GM18868 (cell line): ENCODE measurements at regions not wholly inside any gene's neighbourhood (a gene's known extent, or its start where the extent isn't known, plus 50 kb on each side); places are given as distances from the start of the nearest gene placed in this dataset.
"Not testable (repeated sequence)": the region's sequence is repeated elsewhere in the genome, so short reads cannot be mapped to it uniquely, and the experiment has no call there.

Experiments
- ATAC-seq: cut with Tn5 transposase; IDR thresholded peaks from one replicate; pipeline ENCODE4 v1.9.1; 2021; ENCODE audit warnings: mild to moderate bottlenecking, moderate library complexity; ENCODE audit not compliant: unreplicated experiment

- no peak for ATAC-seq
Measured at GRCh38 chr16:59163371-59164055, 429.4 kb upstream of the GOT2 start.

- ATAC-seq, result no peak
Measured at GRCh38 chr16:59161679-59162078, 427.6 kb upstream of the GOT2 start.

- no peak for ATAC-seq
Measured at GRCh38 chr16:59154295-59154694, 420.2 kb upstream of the GOT2 start.

GRCh38 chr16:59148769-59149155, 414.6 kb upstream of the GOT2 start:
- ATAC-seq, result no peak

- no peak for ATAC-seq
Measured at GRCh38 chr16:59148056-59148768, 414.1 kb upstream of the GOT2 start.

GRCh38 chr16:59146140-59146539, 412.0 kb upstream of the GOT2 start:
- ATAC-seq, result peak; percentile 96

GRCh38 chr16:59144841-59145240, 410.7 kb upstream of the GOT2 start:
- ATAC-seq, result no peak

GRCh38 chr16:59144326-59144725, 410.2 kb upstream of the GOT2 start:
- no peak for ATAC-seq

GRCh38 chr16:59126486-59126885, 392.4 kb upstream of the GOT2 start:
- no peak for ATAC-seq

GRCh38 chr16:59124056-59124455, 389.9 kb upstream of the GOT2 start:
- ATAC-seq, result no peak

- ATAC-seq, result no peak
Measured at GRCh38 chr16:59123479-59123878, 389.4 kb upstream of the GOT2 start.

- no peak for ATAC-seq
Measured at GRCh38 chr16:59122262-59122537, 388.1 kb upstream of the GOT2 start.

- ATAC-seq, result no peak
Measured at GRCh38 chr16:59121411-59122261, 387.5 kb upstream of the GOT2 start.

GRCh38 chr16:59116744-59117143, 382.6 kb upstream of the GOT2 start:
- no peak for ATAC-seq

- ATAC-seq, result no peak
Measured at GRCh38 chr16:59114790-59115189, 380.7 kb upstream of the GOT2 start.

GRCh38 chr16:59113004-59113670, 379.0 kb upstream of the GOT2 start:
- ATAC-seq, result no peak

GRCh38 chr16:59111280-59111679, 377.2 kb upstream of the GOT2 start:
- no peak for ATAC-seq

GRCh38 chr16:59108374-59108773, 374.3 kb upstream of the GOT2 start:
- ATAC-seq, result no peak

GRCh38 chr16:59096682-59097081, 362.6 kb upstream of the GOT2 start:
- not testable (repeated sequence) for ATAC-seq

GRCh38 chr16:59090541-59090940, 356.4 kb upstream of the GOT2 start:
- ATAC-seq, result no peak

GRCh38 chr16:59088431-59088830, 354.3 kb upstream of the GOT2 start:
- no peak for ATAC-seq
